Panc1 (cell line): ENCODE measurements at regions not wholly inside any gene's neighbourhood (a gene's known extent, or its start where the extent isn't known, plus 50 kb on each side); places are given as distances from the start of the nearest gene placed in this dataset.

ENCODE experiments used
- ATAC-seq: fragments of 200-7000 bp; cut with Tn5 transposase; 2 replicates; pipeline ENCODE4 v1.9.1; 2020; ENCODE audit warnings: mild to moderate bottlenecking, moderate library complexity
- BruUV-seq: library from RNA; stranded (reverse); fragments of 400-500 nt; replicated peaks from 2 replicates; lab custom pipeline; 2021; lab: Mats Ljungman, UMichigan
- CTCF ChIA-PET: fragments of 300-600 bp; sonication (Branson Sonifier 250); formaldehyde crosslinking; loops from one replicate; lab custom pipeline; 2022; ENCODE audit warnings: antibody characterized with exemption; lab: Charles Lee
- POLR2A ChIA-PET: fragments of 300-600 bp; sonication (Branson Sonifier 250); formaldehyde crosslinking; loops from one replicate; lab custom pipeline; 2022; ENCODE audit warnings: antibody characterized with exemption; lab: Charles Lee
- DNase-seq: peaks from one replicate; pipeline ENCODE4 v3.0.0-alpha.2; 2010; ENCODE audit warnings: low read depth, low spot score
- H3K27ac ChIP-seq: 2 replicates; pipeline ENCODE4 v1.5.1; 2011; ENCODE audit warnings: mild to moderate bottlenecking, low read length, inconsistent platforms
- H3K27me3 ChIP-seq: fragments of 200-500 bp; sonication (Bioruptor generic); 2 replicates; pipeline ENCODE4 v1.6.0; 2014; ENCODE audit warnings: low read length, inconsistent platforms; ENCODE audit not compliant: control insufficient read depth, insufficient read depth
- H3K36me3 ChIP-seq: fragments of 200-500 bp; sonication (Bioruptor generic); 2 replicates; pipeline ENCODE4 v1.5.1; 2014; ENCODE audit warnings: inconsistent platforms, mild to moderate bottlenecking, low read length, moderate library complexity; ENCODE audit not compliant: control insufficient read depth, insufficient read depth
- H3K4me1 ChIP-seq: 2 replicates; pipeline ENCODE4 v1.5.1; 2011; ENCODE audit warnings: inconsistent platforms, mild to moderate bottlenecking, low read length, moderate library complexity; ENCODE audit not compliant: control insufficient read depth, insufficient read depth
- H3K4me3 ChIP-seq, 2 experiments: 2 replicates each; pipeline ENCODE4 v1.5.1; 2011 to 2012; ENCODE audit warnings: low read depth in 2 of 2, low read length in 2 of 2, mild to moderate bottlenecking in 2 of 2, inconsistent platforms in 1 of 2, moderate library complexity in 1 of 2
- H3K9me3 ChIP-seq: fragments of 200-500 bp; sonication (Bioruptor generic); 2 replicates; pipeline ENCODE4 v1.5.1; 2014; ENCODE audit warnings: low read depth, mild to moderate bottlenecking, inconsistent platforms, low read length, moderate library complexity; ENCODE audit not compliant: control insufficient read depth, insufficient read depth
- POLR2AphosphoS5 ChIP-seq: IDR thresholded peaks from 2 replicates; pipeline ENCODE4 v1.6.1; 2012; ENCODE audit warnings: mild to moderate bottlenecking, low read depth, low read length, moderate library complexity
- SIN3A ChIP-seq: IDR thresholded peaks from 2 replicates; pipeline ENCODE4 v1.6.1; 2012; ENCODE audit warnings: low read depth, mild to moderate bottlenecking, low read length, moderate library complexity, borderline replicate concordance; ENCODE audit not compliant: insufficient read depth
- TCF7L2 ChIP-seq: IDR thresholded peaks from 2 replicates; pipeline ENCODE4 v1.6.1; 2011; ENCODE audit warnings: mild to moderate bottlenecking, low read depth, low read length, inconsistent platforms
- in situ Hi-C: cut with HindIII; loops from 2 replicates; pipeline ENCODE4 v1.10.0; 2016; ENCODE audit warnings: low sequenced_read_pairs, low pct_unique_long_range_greater_than_20kb
- intact Hi-C: fragments of 100-400 bp; cut with micrococcal nuclease; formaldehyde crosslinking; loops from one replicate; pipeline ENCODE4 v1.10.0; 2022; ENCODE audit not compliant: unreplicated experiment
- TF ChIP-seq, protein P1 (sequence below), 2 experiments: IDR thresholded peaks; 2 replicates each; pipeline ENCODE4 v1.6.1; 2011 to 2012; ENCODE audit warnings: low read depth in 2 of 2, control low read depth in 1 of 2, low read length in 1 of 2, mild to moderate bottlenecking in 1 of 2, moderate library complexity in 1 of 2; ENCODE audit not compliant: insufficient read depth in 1 of 2
- TF ChIP-seq, protein P2 (sequence below): fragments of 450-650 bp; IDR thresholded peaks from 2 replicates; pipeline ENCODE4 v1.5.1; 2017; ENCODE audit warnings: mild to moderate bottlenecking

DNA sequence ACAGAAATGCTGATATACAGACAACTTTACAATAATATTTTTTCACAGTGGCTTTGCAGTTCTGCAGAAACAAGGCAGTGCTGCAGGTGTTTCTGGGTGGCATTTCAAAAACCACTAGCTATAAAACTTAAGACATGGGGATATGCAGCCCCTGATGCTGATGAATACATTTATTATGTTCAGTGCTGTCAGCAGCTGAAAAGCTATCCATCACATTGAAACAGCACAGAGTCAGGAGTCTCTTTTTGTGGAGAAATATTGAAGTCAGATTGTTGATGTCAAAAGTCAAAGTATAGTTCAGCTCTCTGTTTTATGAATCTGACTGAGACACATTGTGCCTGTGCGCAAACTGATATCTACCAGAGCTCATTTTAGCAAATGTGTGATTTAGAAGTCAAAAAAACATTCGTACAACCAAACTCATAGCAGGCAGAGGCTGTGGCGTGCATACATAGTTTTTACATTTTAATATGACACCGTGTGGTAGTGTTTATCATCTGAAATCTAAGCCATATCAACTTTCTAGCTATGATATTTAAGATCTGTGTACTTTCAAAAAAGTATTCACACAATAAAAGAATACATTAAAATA lies 467.6 kb downstream of the PRKD1 start:
- no TSS peak for BruUV-seq
- no peaks in the 10 kb centered on the region for H3K9me3 ChIP-seq
- TF ChIP-seq POLR2AphosphoS5 (no peak), SIN3A (no peak), TCF7L2 (no peak)
- TF ChIP-seq, protein P1, sequence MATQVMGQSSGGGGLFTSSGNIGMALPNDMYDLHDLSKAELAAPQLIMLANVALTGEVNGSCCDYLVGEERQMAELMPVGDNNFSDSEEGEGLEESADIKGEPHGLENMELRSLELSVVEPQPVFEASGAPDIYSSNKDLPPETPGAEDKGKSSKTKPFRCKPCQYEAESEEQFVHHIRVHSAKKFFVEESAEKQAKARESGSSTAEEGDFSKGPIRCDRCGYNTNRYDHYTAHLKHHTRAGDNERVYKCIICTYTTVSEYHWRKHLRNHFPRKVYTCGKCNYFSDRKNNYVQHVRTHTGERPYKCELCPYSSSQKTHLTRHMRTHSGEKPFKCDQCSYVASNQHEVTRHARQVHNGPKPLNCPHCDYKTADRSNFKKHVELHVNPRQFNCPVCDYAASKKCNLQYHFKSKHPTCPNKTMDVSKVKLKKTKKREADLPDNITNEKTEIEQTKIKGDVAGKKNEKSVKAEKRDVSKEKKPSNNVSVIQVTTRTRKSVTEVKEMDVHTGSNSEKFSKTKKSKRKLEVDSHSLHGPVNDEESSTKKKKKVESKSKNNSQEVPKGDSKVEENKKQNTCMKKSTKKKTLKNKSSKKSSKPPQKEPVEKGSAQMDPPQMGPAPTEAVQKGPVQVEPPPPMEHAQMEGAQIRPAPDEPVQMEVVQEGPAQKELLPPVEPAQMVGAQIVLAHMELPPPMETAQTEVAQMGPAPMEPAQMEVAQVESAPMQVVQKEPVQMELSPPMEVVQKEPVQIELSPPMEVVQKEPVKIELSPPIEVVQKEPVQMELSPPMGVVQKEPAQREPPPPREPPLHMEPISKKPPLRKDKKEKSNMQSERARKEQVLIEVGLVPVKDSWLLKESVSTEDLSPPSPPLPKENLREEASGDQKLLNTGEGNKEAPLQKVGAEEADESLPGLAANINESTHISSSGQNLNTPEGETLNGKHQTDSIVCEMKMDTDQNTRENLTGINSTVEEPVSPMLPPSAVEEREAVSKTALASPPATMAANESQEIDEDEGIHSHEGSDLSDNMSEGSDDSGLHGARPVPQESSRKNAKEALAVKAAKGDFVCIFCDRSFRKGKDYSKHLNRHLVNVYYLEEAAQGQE (IDR thresholded peaks at IDR 0.05; ENCODE audit: insufficient read depth in 1 of 2, low read depth in 2 of 2, low read length in 1 of 2): no peak
- TF ChIP-seq, protein P2, sequence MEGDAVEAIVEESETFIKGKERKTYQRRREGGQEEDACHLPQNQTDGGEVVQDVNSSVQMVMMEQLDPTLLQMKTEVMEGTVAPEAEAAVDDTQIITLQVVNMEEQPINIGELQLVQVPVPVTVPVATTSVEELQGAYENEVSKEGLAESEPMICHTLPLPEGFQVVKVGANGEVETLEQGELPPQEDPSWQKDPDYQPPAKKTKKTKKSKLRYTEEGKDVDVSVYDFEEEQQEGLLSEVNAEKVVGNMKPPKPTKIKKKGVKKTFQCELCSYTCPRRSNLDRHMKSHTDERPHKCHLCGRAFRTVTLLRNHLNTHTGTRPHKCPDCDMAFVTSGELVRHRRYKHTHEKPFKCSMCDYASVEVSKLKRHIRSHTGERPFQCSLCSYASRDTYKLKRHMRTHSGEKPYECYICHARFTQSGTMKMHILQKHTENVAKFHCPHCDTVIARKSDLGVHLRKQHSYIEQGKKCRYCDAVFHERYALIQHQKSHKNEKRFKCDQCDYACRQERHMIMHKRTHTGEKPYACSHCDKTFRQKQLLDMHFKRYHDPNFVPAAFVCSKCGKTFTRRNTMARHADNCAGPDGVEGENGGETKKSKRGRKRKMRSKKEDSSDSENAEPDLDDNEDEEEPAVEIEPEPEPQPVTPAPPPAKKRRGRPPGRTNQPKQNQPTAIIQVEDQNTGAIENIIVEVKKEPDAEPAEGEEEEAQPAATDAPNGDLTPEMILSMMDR: no peak
- in situ Hi-C loops (no loop called here), intact Hi-C loops (no loop called here)
- DNase-seq (no peak), ATAC-seq (no peak)
- POLR2A ChIA-PET: no interaction called here
- CTCF ChIA-PET: no interaction called here
- no peaks in the 10 kb centered on the region for H3K27me3 ChIP-seq
- H3K27ac ChIP-seq: no peak overlapping the region
- H3K36me3 ChIP-seq: no peaks in the 10 kb centered on the region
- H3K4me1 ChIP-seq: no peaks in the 10 kb centered on the region
- no peak overlapping the region for H3K4me3 ChIP-seq

DNA sequence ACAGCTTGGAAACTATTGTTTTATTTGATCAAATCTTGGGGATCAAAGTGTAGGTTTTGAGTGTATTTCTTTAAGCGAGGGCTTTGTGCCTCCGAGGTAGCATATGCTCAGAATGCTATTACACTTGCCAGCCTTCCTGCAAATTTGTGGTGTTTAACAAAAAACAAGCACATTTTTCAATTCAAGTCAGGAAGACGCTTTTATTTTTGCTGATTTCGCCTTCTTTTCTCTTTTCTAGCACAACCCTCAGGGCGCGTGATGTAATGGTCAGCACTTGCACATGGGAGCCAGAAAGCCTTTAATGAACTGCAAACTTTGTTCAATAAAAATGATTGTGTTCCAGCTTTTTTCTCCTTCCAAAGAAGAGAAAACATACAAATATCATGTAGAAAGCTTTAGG lies 466.5 kb downstream of the PRKD1 start:
- TF ChIP-seq, protein P1 (IDR thresholded peaks at IDR 0.05; ENCODE audit: insufficient read depth in 1 of 2, low read depth in 2 of 2, low read length in 1 of 2): no peak
- TF ChIP-seq TCF7L2 (no peak), SIN3A (no peak), POLR2AphosphoS5 (no peak)
- TF ChIP-seq, protein P2: no peak
- ChIA-PET CTCF (no interaction called here), POLR2A (no interaction called here)
- in situ Hi-C loops (no loop called here), intact Hi-C loops (no loop called here)
- BruUV-seq: no TSS peak
- Histone ChIP-seq H3K36me3 (no peaks in the 10 kb centered on the region), H3K9me3 (no peaks in the 10 kb centered on the region), H3K4me3 (no peak overlapping the region), H3K4me1 (no peaks in the 10 kb centered on the region), H3K27ac (no peak overlapping the region), H3K27me3 (no peaks in the 10 kb centered on the region)
- ATAC-seq (no peak), DNase-seq (no peak)
